ENCODE measurements at regions not wholly inside any gene's neighbourhood (a gene's known extent, or its start where the extent isn't known, plus 50 kb on each side); places are given as distances from the start of the nearest gene placed in this dataset.

DNA sequence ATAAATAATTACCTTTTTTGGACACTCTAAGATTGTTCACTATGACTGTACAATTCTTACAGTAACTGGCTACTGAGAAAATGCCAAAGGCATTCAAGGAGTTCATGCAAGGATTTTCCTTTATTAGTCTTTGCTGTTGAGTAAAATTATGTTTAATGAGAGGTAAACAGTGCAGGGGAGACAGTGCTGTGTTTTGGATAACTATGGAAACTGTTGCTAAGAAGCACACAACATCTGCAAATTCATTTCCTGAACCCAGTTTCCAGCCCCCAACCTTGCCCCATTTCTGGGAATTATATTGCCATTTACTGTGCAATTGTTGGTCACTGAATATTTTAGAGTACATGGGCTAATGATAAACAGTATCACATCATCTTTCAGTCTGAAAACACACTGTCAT, 1005.8 kb downstream of the TRHDE start:
- Histone ChIP-seq H2AK5ac (ENCODE audit: low read depth, low read length) (no peak overlapping the region), H2BK120ac (replicated peaks; ENCODE audit: low read depth, low read length) (no peak overlapping the region), H3K27me3 (replicated peaks in 1 of 4; ENCODE audit: control insufficient read depth in 3 of 4, extremely low read depth in 1 of 4, insufficient read depth in 3 of 4, low read length in 3 of 4) (no peaks in the 10 kb centered on the region), H2BK20ac (ENCODE audit: low read length) (no peak overlapping the region), H4K20me1 (replicated peaks in 1 of 2; ENCODE audit: control insufficient read depth in 1 of 2, insufficient read depth in 2 of 2, low read length in 2 of 2) (no peaks in the 10 kb centered on the region), H3K79me2 (ENCODE audit: control insufficient read depth in 1 of 2, insufficient read depth in 2 of 2, low read length in 2 of 2) (no peaks in the 10 kb centered on the region), H4K8ac (ENCODE audit: extremely low read depth, insufficient read depth, low read length) (no peak overlapping the region), H3K4me3 (ENCODE audit: extremely low read depth in 1 of 4, insufficient read depth in 2 of 4, low read depth in 3 of 4, low read length in 4 of 4) (no peak overlapping the region), H3K27ac (ENCODE audit: low read depth, low read length) (no peak overlapping the region), H3K9ac (replicated peaks in 1 of 4; ENCODE audit: extremely low read depth in 1 of 4, low read depth in 3 of 4, low read length in 3 of 4) (no peak overlapping the region), H3K23ac (ENCODE audit: insufficient read length) (no peak overlapping the region), H3K9me3 (ENCODE audit: insufficient read depth in 2 of 2, low read depth in 1 of 2, low read length in 1 of 2) (no peaks in the 10 kb centered on the region), H3K23me2 (ENCODE audit: low read depth, low read length) (no peaks in the 10 kb centered on the region), H2BK12ac (ENCODE audit: low read depth, low read length) (no peak overlapping the region), H2BK15ac (ENCODE audit: low read length) (no peak overlapping the region), H3K4me2 (ENCODE audit: insufficient read depth in 1 of 2, low read depth in 2 of 2, low read length in 2 of 2) (no peak overlapping the region), H3K56ac (replicated peaks; ENCODE audit: insufficient read length, low read depth, low read length) (no peak overlapping the region), H3K18ac (ENCODE audit: extremely low read depth, low read length) (no peak overlapping the region), H4K5ac (ENCODE audit: insufficient read length, low read depth, low read length) (no peak overlapping the region), H3K36me3 (ENCODE audit: control insufficient read depth in 2 of 4, insufficient read depth in 4 of 4, low read length in 3 of 4) (no peaks in the 10 kb centered on the region), H3K4ac (replicated peaks; ENCODE audit: insufficient read length, low read depth, low read length) (no peak overlapping the region), H2AFZ (ENCODE audit: low read length) (no peak overlapping the region), H3K4me1 (replicated peaks in 1 of 4; ENCODE audit: control insufficient read depth in 3 of 4, insufficient read depth in 4 of 4, low read length in 3 of 4) (no peaks in the 10 kb centered on the region), H4K91ac (replicated peaks; ENCODE audit: insufficient read length, low read length) (no peak overlapping the region), H3K79me1 (ENCODE audit: low read depth, low read length) (no peaks in the 10 kb centered on the region), H2BK5ac (ENCODE audit: low read depth, low read length) (no peak overlapping the region), H3K14ac (ENCODE audit: insufficient read length) (no peak overlapping the region)
- DNase-seq (ENCODE audit: low read depth in 1 of 2, low spot score in 2 of 2) (no peak), FAIRE-seq (no peak)
- ChIA-PET CTCF (ENCODE audit: partially characterized antibody) (no interaction called here), POLR2A (ENCODE audit: partially characterized antibody) (no interaction called here)
- no peak for TF ChIP-seq SRF (IDR thresholded peaks at IDR 0.05; ENCODE audit: low read depth, low read length)
- TF ChIP-seq RFX5 (IDR thresholded peaks at IDR 0.05; ENCODE audit: borderline replicate concordance, low read depth, low read length) = no peak
- no peak for TF ChIP-seq RNF2 (IDR thresholded peaks at IDR 0.05; ENCODE audit: borderline replicate concordance, low read depth, low read length, missing control alignments, poor library complexity, severe bottlenecking)
- TF ChIP-seq ZNF274 (IDR thresholded peaks at IDR 0.05; ENCODE audit: borderline replicate concordance, extremely low read depth, low read length) = no peak
- no peak for TF ChIP-seq RBBP5 (IDR thresholded peaks at IDR 0.05; ENCODE audit: borderline replicate concordance, low read depth, low read length)
- no peak for TF ChIP-seq TBP (IDR thresholded peaks at IDR 0.05; ENCODE audit: low read depth, low read length)
- no peak for TF ChIP-seq EGR1 (IDR thresholded peaks at IDR 0.05; ENCODE audit: borderline replicate concordance, low read depth, low read length)
- TF ChIP-seq CHD1 (IDR thresholded peaks at IDR 0.05; ENCODE audit: low read depth, low read length) = no peak
- TF ChIP-seq EZH2 (IDR thresholded peaks at IDR 0.05; ENCODE audit: low read depth, low read length, severe bottlenecking) = no peak
- TF ChIP-seq SIX5 (IDR thresholded peaks at IDR 0.05; ENCODE audit: low read depth, low read length) = no peak
- TF ChIP-seq, protein P1, sequence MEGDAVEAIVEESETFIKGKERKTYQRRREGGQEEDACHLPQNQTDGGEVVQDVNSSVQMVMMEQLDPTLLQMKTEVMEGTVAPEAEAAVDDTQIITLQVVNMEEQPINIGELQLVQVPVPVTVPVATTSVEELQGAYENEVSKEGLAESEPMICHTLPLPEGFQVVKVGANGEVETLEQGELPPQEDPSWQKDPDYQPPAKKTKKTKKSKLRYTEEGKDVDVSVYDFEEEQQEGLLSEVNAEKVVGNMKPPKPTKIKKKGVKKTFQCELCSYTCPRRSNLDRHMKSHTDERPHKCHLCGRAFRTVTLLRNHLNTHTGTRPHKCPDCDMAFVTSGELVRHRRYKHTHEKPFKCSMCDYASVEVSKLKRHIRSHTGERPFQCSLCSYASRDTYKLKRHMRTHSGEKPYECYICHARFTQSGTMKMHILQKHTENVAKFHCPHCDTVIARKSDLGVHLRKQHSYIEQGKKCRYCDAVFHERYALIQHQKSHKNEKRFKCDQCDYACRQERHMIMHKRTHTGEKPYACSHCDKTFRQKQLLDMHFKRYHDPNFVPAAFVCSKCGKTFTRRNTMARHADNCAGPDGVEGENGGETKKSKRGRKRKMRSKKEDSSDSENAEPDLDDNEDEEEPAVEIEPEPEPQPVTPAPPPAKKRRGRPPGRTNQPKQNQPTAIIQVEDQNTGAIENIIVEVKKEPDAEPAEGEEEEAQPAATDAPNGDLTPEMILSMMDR (IDR thresholded peaks at IDR 0.05; ENCODE audit: control extremely low read depth in 1 of 3, insufficient read depth in 1 of 3, low read depth in 1 of 3, low read length in 3 of 3) = no peak
- no peak for TF ChIP-seq SIN3A (conservative IDR thresholded peaks at IDR 0.05 in 1 of 2, IDR thresholded peaks at IDR 0.05 in 1 of 2; ENCODE audit: low read depth in 1 of 2, low read length in 2 of 2)
- no peak for TF ChIP-seq NANOG (IDR thresholded peaks at IDR 0.05; ENCODE audit: insufficient read depth, low read depth, low read length, poor library complexity, severe bottlenecking)

All from H1 (cell line).